Karpas-422 (cell line): ENCODE measurements at regions not wholly inside any gene's neighbourhood (a gene's known extent, or its start where the extent isn't known, plus 50 kb on each side); places are given as distances from the start of the nearest gene placed in this dataset.

ENCODE experiments used
- DNase-seq: peaks from one replicate; pipeline ENCODE4 v3.0.0-alpha.2; 2015
- H2AFZ ChIP-seq: fragments of 200-600 bp; sonication (generic); 2 replicates; pipeline ENCODE4 v1.6.1; 2014; ENCODE audit warnings: antibody characterized with exemption, low read length, mixed read lengths
- H3K27ac ChIP-seq: fragments of 200-600 bp; sonication (generic); 2 replicates; pipeline ENCODE4 v1.5.1; 2014; ENCODE audit warnings: mild to moderate bottlenecking, low read length, moderate library complexity
- H3K27me3 ChIP-seq: fragments of 200-600 bp; sonication (generic); 2 replicates; pipeline ENCODE4 v1.6.1; 2014; ENCODE audit warnings: low read length, mixed read lengths
- H3K36me3 ChIP-seq: fragments of 200-600 bp; sonication (generic); 2 replicates; pipeline ENCODE4 v1.6.1; 2014; ENCODE audit warnings: low read length, mixed read lengths; ENCODE audit not compliant: insufficient read depth
- H3K4me1 ChIP-seq: fragments of 200-600 bp; sonication (generic); 2 replicates; pipeline ENCODE4 v1.6.1; 2014; ENCODE audit warnings: mild to moderate bottlenecking, low read length, mixed read lengths
- H3K4me2 ChIP-seq: fragments of 200-600 bp; sonication (generic); 2 replicates; pipeline ENCODE4 v1.6.1; 2014; ENCODE audit warnings: low read length, low read depth, mild to moderate bottlenecking; ENCODE audit not compliant: poor library complexity, severe bottlenecking
- H3K4me3 ChIP-seq: fragments of 200-600 bp; sonication (generic); 2 replicates; pipeline ENCODE4 v1.5.1; 2014; ENCODE audit warnings: mild to moderate bottlenecking, antibody characterized with exemption, low read length, mixed read lengths
- H3K79me2 ChIP-seq: fragments of 200-600 bp; sonication (generic); 2 replicates; pipeline ENCODE4 v1.6.1; 2014; ENCODE audit warnings: mild to moderate bottlenecking, low read length, mixed read lengths
- H3K9ac ChIP-seq: fragments of 200-600 bp; sonication (generic); 2 replicates; pipeline ENCODE4 v1.6.0; 2014; ENCODE audit warnings: low read length
- H3K9me2 ChIP-seq: fragments of 200-600 bp; sonication (generic), shearing (Covaris generic); replicated peaks from 2 replicates; pipeline ENCODE4 v1.6.0; 2014; ENCODE audit warnings: mild to moderate bottlenecking, low read length, moderate library complexity; ENCODE audit not compliant: insufficient read depth
- H3K9me3 ChIP-seq: fragments of 300-700, 200-600 bp; sonication (generic); 2 replicates; pipeline ENCODE4 v1.6.1; 2014; ENCODE audit warnings: low read length, mixed read lengths
- H4K20me1 ChIP-seq: fragments of 200-600 bp; sonication (generic); 2 replicates; pipeline ENCODE4 v1.6.1; 2014; ENCODE audit warnings: mild to moderate bottlenecking, antibody characterized with exemption, low read length, low read depth; ENCODE audit not compliant: insufficient read depth

GRCh38 chr15:70195171-70195570, 97.5 kb upstream of the TLE3 start:
- no peaks in the 10 kb centered on the region for H3K79me2 ChIP-seq
- H3K4me2 ChIP-seq = no peak overlapping the region
- H3K9me3 ChIP-seq = no peaks in the 10 kb centered on the region
- DNase-seq = no peak
- no peak overlapping the region for H3K4me3 ChIP-seq
- H3K9me2 ChIP-seq = no peaks in the 10 kb centered on the region
- no peaks in the 10 kb centered on the region for H3K27me3 ChIP-seq
- no peak overlapping the region for H3K27ac ChIP-seq
- no peak overlapping the region for H2AFZ ChIP-seq
- H3K9ac ChIP-seq = no peak overlapping the region
- 0 out of 2 replicates have a peak, but pooled peaks cover 7% of the 10 kb centered on the region for H4K20me1 ChIP-seq
- H3K36me3 ChIP-seq = no peaks in the 10 kb centered on the region
- H3K4me1 ChIP-seq = peaks cover 50% of the 10 kb centered on the region

- H3K9ac ChIP-seq = no peak overlapping the region
- no peak overlapping the region for H3K27ac ChIP-seq
- no peak overlapping the region for H3K4me2 ChIP-seq
- H3K9me2 ChIP-seq = no peaks in the 10 kb centered on the region
- H3K79me2 ChIP-seq = no peaks in the 10 kb centered on the region
- no peaks in the 10 kb centered on the region for H3K36me3 ChIP-seq
- H4K20me1 ChIP-seq = 0 out of 2 replicates have a peak, but pooled peaks cover 7% of the 10 kb centered on the region
- H3K4me1 ChIP-seq = peaks cover 42% of the 10 kb centered on the region
- H3K27me3 ChIP-seq = no peaks in the 10 kb centered on the region
- no peak overlapping the region for H3K4me3 ChIP-seq
- H3K9me3 ChIP-seq = no peaks in the 10 kb centered on the region
- H2AFZ ChIP-seq = no peak overlapping the region
- no peak for DNase-seq
These were observed 96.5 kb upstream of the TLE3 start for GRCh38 chr15:70194266-70194665.

GRCh38 chr15:70193734-70194133, 96.0 kb upstream of the TLE3 start:
- DNase-seq = no peak
- H3K4me1 ChIP-seq = peaks cover 37% of the 10 kb centered on the region
- 0 out of 2 replicates have a peak, but pooled peaks cover 7% of the 10 kb centered on the region for H4K20me1 ChIP-seq
- no peaks in the 10 kb centered on the region for H3K9me3 ChIP-seq
- H3K9ac ChIP-seq = no peak overlapping the region
- H3K27ac ChIP-seq = no peak overlapping the region
- no peaks in the 10 kb centered on the region for H3K36me3 ChIP-seq
- H3K79me2 ChIP-seq = no peaks in the 10 kb centered on the region
- no peak overlapping the region for H2AFZ ChIP-seq
- H3K9me2 ChIP-seq = no peaks in the 10 kb centered on the region
- no peak overlapping the region for H3K4me2 ChIP-seq
- no peaks in the 10 kb centered on the region for H3K27me3 ChIP-seq
- H3K4me3 ChIP-seq = no peak overlapping the region

GRCh38 chr15:70192490-70192889, 94.8 kb upstream of the TLE3 start:
- Histone ChIP-seq H3K36me3 (no peaks in the 10 kb centered on the region), H3K9ac (no peak overlapping the region), H3K9me3 (no peaks in the 10 kb centered on the region), H2AFZ (no peak overlapping the region), H3K79me2 (no peaks in the 10 kb centered on the region), H4K20me1 (0 out of 2 replicates have a peak, but pooled peaks cover 7% of the 10 kb centered on the region), H3K9me2 (no peaks in the 10 kb centered on the region), H3K4me2 (no peak overlapping the region), H3K27ac (no peak overlapping the region), H3K4me3 (no peak overlapping the region), H3K4me1 (peaks cover 25% of the 10 kb centered on the region), H3K27me3 (no peaks in the 10 kb centered on the region)
- no peak for DNase-seq

GRCh38 chr15:70192041-70192440, 94.3 kb upstream of the TLE3 start:
- Histone ChIP-seq H3K9me3 (no peaks in the 10 kb centered on the region), H2AFZ (no peak overlapping the region), H3K4me3 (no peak overlapping the region), H3K79me2 (no peaks in the 10 kb centered on the region), H3K27ac (no peak overlapping the region), H3K36me3 (no peaks in the 10 kb centered on the region), H4K20me1 (0 out of 2 replicates have a peak, but pooled peaks cover 7% of the 10 kb centered on the region), H3K9ac (no peak overlapping the region), H3K4me1 (peaks cover 20% of the 10 kb centered on the region), H3K27me3 (no peaks in the 10 kb centered on the region), H3K4me2 (no peak overlapping the region), H3K9me2 (no peaks in the 10 kb centered on the region)
- DNase-seq = no peak

GRCh38 chr15:70190965-70191364, 93.2 kb upstream of the TLE3 start:
- Histone ChIP-seq H3K4me2 (no peak overlapping the region), H3K27me3 (no peaks in the 10 kb centered on the region), H3K4me1 (peaks cover 17% of the 10 kb centered on the region), H3K79me2 (no peaks in the 10 kb centered on the region), H3K27ac (no peak overlapping the region), H3K9me2 (no peaks in the 10 kb centered on the region), H4K20me1 (0 out of 2 replicates have a peak, but pooled peaks cover 13% of the 10 kb centered on the region), H3K4me3 (no peak overlapping the region), H3K36me3 (no peaks in the 10 kb centered on the region), H3K9ac (no peak overlapping the region), H3K9me3 (no peaks in the 10 kb centered on the region), H2AFZ (no peak overlapping the region)
- no peak for DNase-seq

- Histone ChIP-seq H3K4me3 (no peak overlapping the region), H3K4me2 (no peak overlapping the region), H3K27me3 (no peaks in the 10 kb centered on the region), H3K79me2 (no peaks in the 10 kb centered on the region), H3K4me1 (peaks cover 17% of the 10 kb centered on the region), H4K20me1 (0 out of 2 replicates have a peak, but pooled peaks cover 11% of the 10 kb centered on the region), H3K36me3 (no peaks in the 10 kb centered on the region), H3K9me2 (no peaks in the 10 kb centered on the region), H3K9me3 (no peaks in the 10 kb centered on the region), H2AFZ (no peak overlapping the region), H3K9ac (no peak overlapping the region), H3K27ac (no peak overlapping the region)
- no peak for DNase-seq
These were observed 92.3 kb upstream of the TLE3 start for GRCh38 chr15:70189826-70190695.

GRCh38 chr15:70188286-70188685, 90.6 kb upstream of the TLE3 start:
- H3K4me3 ChIP-seq = no peak overlapping the region
- no peaks in the 10 kb centered on the region for H3K79me2 ChIP-seq
- peaks cover 30% of the 10 kb centered on the region for H3K4me1 ChIP-seq
- H3K36me3 ChIP-seq = no peaks in the 10 kb centered on the region
- DNase-seq = no peak
- H3K9me2 ChIP-seq = no peaks in the 10 kb centered on the region
- H4K20me1 ChIP-seq = 0 out of 2 replicates have a peak, but pooled peaks cover 9% of the 10 kb centered on the region
- no peak overlapping the region for H3K4me2 ChIP-seq
- no peaks in the 10 kb centered on the region for H3K27me3 ChIP-seq
- no peak overlapping the region for H3K9ac ChIP-seq
- H2AFZ ChIP-seq = no peak overlapping the region
- H3K27ac ChIP-seq = no peak overlapping the region
- no peaks in the 10 kb centered on the region for H3K9me3 ChIP-seq
